Astrocyte of the cerebellum (primary cell): ENCODE measurements at regions not wholly inside any gene's neighbourhood (a gene's known extent, or its start where the extent isn't known, plus 50 kb on each side); places are given as distances from the start of the nearest gene placed in this dataset.

Experiments used
- DNase-seq: peaks from one replicate; pipeline ENCODE4 v3.0.0-alpha.2; 2011; ENCODE audit warnings: low read depth
- H3K4me3 ChIP-seq: 2 replicates; pipeline ENCODE4 v1.5.1; 2011; ENCODE audit warnings: mild to moderate bottlenecking, low read depth, low read length, moderate library complexity
- CTCF ChIP-seq: IDR thresholded peaks from 2 replicates; pipeline ENCODE4 v1.5.1; 2012; ENCODE audit warnings: low read length, low read depth, moderate library complexity, mild to moderate bottlenecking; ENCODE audit errors: missing control alignments
- in situ Hi-C: cut with HindIII; loops from 2 replicates; pipeline ENCODE4 v1.10.0; 2017; ENCODE audit warnings: low sequenced_read_pairs

- in situ Hi-C loops: no loop called here
- no peak for DNase-seq
- no peak for TF ChIP-seq CTCF
These were observed 381.0 kb upstream of the IRX4 start for GRCh38 chr5:2263763-2264162.

GRCh38 chr5:2262620-2263019, 379.9 kb upstream of the IRX4 start:
- in situ Hi-C loops: no loop called here

More at GRCh38 chr5:2263763-2264162, 381.0 kb upstream of the IRX4 start:
- no peak overlapping the region for H3K4me3 ChIP-seq

GRCh38 chr5:2261004-2261703, 378.4 kb upstream of the IRX4 start:
- no peak overlapping the region for H3K4me3 ChIP-seq
- no peak for DNase-seq
- in situ Hi-C loops: no loop called here
- TF ChIP-seq CTCF: no peak

More at GRCh38 chr5:2262620-2263019, 379.9 kb upstream of the IRX4 start:
- DNase-seq: no peak
- no peak overlapping the region for H3K4me3 ChIP-seq
- TF ChIP-seq CTCF: no peak

- in situ Hi-C loops: no loop called here
- no peak overlapping the region for H3K4me3 ChIP-seq
- no peak for TF ChIP-seq CTCF
- DNase-seq: no peak
These were observed 377.7 kb upstream of the IRX4 start for GRCh38 chr5:2260211-2261003.

GRCh38 chr5:2259494-2260107, 376.9 kb upstream of the IRX4 start:
- no peak for TF ChIP-seq CTCF
- no peak for DNase-seq
- H3K4me3 ChIP-seq: no peak overlapping the region
- in situ Hi-C loops: loop anchor here (5.0 kb wide), 1 partner anchor 82 kb away; no protein-coding TSS in a partner anchor

- no peak for DNase-seq
- H3K4me3 ChIP-seq: no peak overlapping the region
- in situ Hi-C loops: loop anchor here (5.0 kb wide), 1 partner anchor 82 kb away; no protein-coding TSS in a partner anchor
- no peak for TF ChIP-seq CTCF
These were observed 376.1 kb upstream of the IRX4 start for GRCh38 chr5:2258861-2259260.
